H9 (cell line): ENCODE measurements at regions not wholly inside any gene's neighbourhood (a gene's known extent, or its start where the extent isn't known, plus 50 kb on each side); places are given as distances from the start of the nearest gene placed in this dataset.
"Not testable (repeated sequence)": the region's sequence is repeated elsewhere in the genome, so short reads cannot be mapped to it uniquely, and the experiment has no call there.

Source experiments
- DNase-seq: peaks from one replicate; pipeline ENCODE4 v3.0.0-alpha.2; 2017
- H2AFZ ChIP-seq: one replicate; pipeline ENCODE4 v1.6.1; 2013; ENCODE audit warnings: mild to moderate bottlenecking, low read length, control low read depth, moderate library complexity
- H2AK5ac ChIP-seq: 2 replicates; pipeline ENCODE4 v1.6.1; 2013; ENCODE audit warnings: low read length, control low read depth, mixed read lengths; ENCODE audit not compliant: insufficient read length
- H2BK120ac ChIP-seq: one replicate; pipeline ENCODE4 v1.6.1; 2013; ENCODE audit warnings: low read depth, mild to moderate bottlenecking, low read length, control low read depth, inconsistent platforms; ENCODE audit not compliant: poor library complexity, severe bottlenecking
- H2BK12ac ChIP-seq: 2 replicates; pipeline ENCODE4 v1.6.1; 2013; ENCODE audit warnings: low read length, control low read depth, mixed read lengths, low read depth; ENCODE audit not compliant: insufficient read length
- H2BK15ac ChIP-seq: 2 replicates; pipeline ENCODE4 v1.6.1; 2013; ENCODE audit warnings: low read depth, low read length, control low read depth
- H2BK20ac ChIP-seq: one replicate; pipeline ENCODE4 v1.6.1; 2013; ENCODE audit warnings: low read depth, mild to moderate bottlenecking, low read length, control low read depth, inconsistent platforms; ENCODE audit not compliant: poor library complexity, severe bottlenecking
- H2BK5ac ChIP-seq: 2 replicates; pipeline ENCODE4 v1.6.1; 2013; ENCODE audit warnings: low read length, control low read depth, mixed read lengths; ENCODE audit not compliant: insufficient read length
- H3K14ac ChIP-seq: 2 replicates; pipeline ENCODE4 v1.6.1; 2013; ENCODE audit warnings: low read length, control low read depth; ENCODE audit not compliant: insufficient read depth
- H3K18ac ChIP-seq: 2 replicates; pipeline ENCODE4 v1.6.1; 2013; ENCODE audit warnings: low read depth, mild to moderate bottlenecking, mixed read lengths, low read length, control low read depth; ENCODE audit not compliant: insufficient read length
- H3K23ac ChIP-seq: 2 replicates; pipeline ENCODE4 v1.6.1; 2013; ENCODE audit warnings: low read length, control low read depth, mixed read lengths, low read depth; ENCODE audit not compliant: insufficient read length
- H3K23me2 ChIP-seq: 2 replicates; pipeline ENCODE4 v1.6.1; 2013; ENCODE audit warnings: low read depth, mild to moderate bottlenecking, mixed read lengths, low read length, control low read depth; ENCODE audit not compliant: insufficient read length, poor library complexity, severe bottlenecking
- H3K27ac ChIP-seq: 2 replicates; pipeline ENCODE4 v1.5.1; 2013; ENCODE audit warnings: low read length, control low read depth, mixed read lengths, low read depth; ENCODE audit not compliant: insufficient read length
- H3K27me3 ChIP-seq: 2 replicates; pipeline ENCODE4 v1.6.1; 2013; ENCODE audit warnings: low read length, control low read depth, inconsistent platforms; ENCODE audit not compliant: insufficient read depth
- H3K4ac ChIP-seq: 2 replicates; pipeline ENCODE4 v1.6.1; 2013; ENCODE audit warnings: low read depth, mild to moderate bottlenecking, control low read depth, inconsistent platforms, low read length, moderate library complexity
- H3K4me1 ChIP-seq: 2 replicates; pipeline ENCODE4 v1.6.1; 2013; ENCODE audit warnings: low read length, control low read depth, inconsistent platforms; ENCODE audit not compliant: insufficient read depth
- H3K4me2 ChIP-seq: 2 replicates; pipeline ENCODE4 v1.6.1; 2013; ENCODE audit warnings: low read length, control low read depth, mixed read lengths; ENCODE audit not compliant: insufficient read length, insufficient read depth
- H3K56ac ChIP-seq: 2 replicates; pipeline ENCODE4 v1.6.1; 2013; ENCODE audit warnings: low read depth, mild to moderate bottlenecking, mixed read lengths, low read length, control low read depth; ENCODE audit not compliant: insufficient read length
- H3K79me1 ChIP-seq: 2 replicates; pipeline ENCODE4 v1.6.1; 2013; ENCODE audit warnings: low read depth, mild to moderate bottlenecking, moderate library complexity, low read length, control low read depth, inconsistent platforms; ENCODE audit not compliant: insufficient read depth, poor library complexity, severe bottlenecking
- H3K79me2 ChIP-seq: 2 replicates; pipeline ENCODE4 v1.6.1; 2013; ENCODE audit warnings: low read length, control low read depth, inconsistent platforms; ENCODE audit not compliant: insufficient read depth
- H3K9ac ChIP-seq: 2 replicates; pipeline ENCODE4 v1.6.1; 2013; ENCODE audit warnings: low read length, control low read depth, mixed read lengths; ENCODE audit not compliant: insufficient read length; ENCODE audit errors: extremely low read depth
- H3K9me3 ChIP-seq: one replicate; pipeline ENCODE4 v1.6.1; 2013; ENCODE audit warnings: low read depth, low read length, inconsistent platforms; ENCODE audit not compliant: control insufficient read depth
- H3T11ph ChIP-seq: one replicate; pipeline ENCODE4 v1.6.1; 2013; ENCODE audit warnings: mild to moderate bottlenecking, low read length, control low read depth, inconsistent platforms
- H4K20me1 ChIP-seq: one replicate; pipeline ENCODE4 v1.6.1; 2013; ENCODE audit not compliant: control insufficient read depth, insufficient read length, insufficient read depth
- H4K5ac ChIP-seq: 2 replicates; pipeline ENCODE4 v1.6.1; 2013; ENCODE audit warnings: low read depth, mild to moderate bottlenecking, mixed read lengths, low read length, control low read depth; ENCODE audit not compliant: insufficient read length
- H4K8ac ChIP-seq: replicated peaks from 2 replicates; pipeline ENCODE4 v1.6.1; 2013; ENCODE audit warnings: low read length, control low read depth, mixed read lengths, low read depth; ENCODE audit not compliant: insufficient read length
- H4K91ac ChIP-seq: 2 replicates; pipeline ENCODE4 v1.6.1; 2013; ENCODE audit warnings: low read depth, mild to moderate bottlenecking, moderate library complexity, mixed read lengths, low read length, control low read depth; ENCODE audit not compliant: insufficient read length
- H3K27ac Mint-ChIP-seq, 3 experiments: 2 replicates in 2 of 3; 3 replicates in 1 of 3; pipeline ENCODE4 v1.8.0; 2020 to 2021; ENCODE audit warnings: mixed read lengths in 3 of 3, mild to moderate bottlenecking in 1 of 3, moderate library complexity in 1 of 3
- H3K27me3 Mint-ChIP-seq: 2 replicates; pipeline ENCODE4 v1.8.0; 2021; ENCODE audit warnings: low read depth, mild to moderate bottlenecking, moderate library complexity, mixed read lengths
- H3K36me3 Mint-ChIP-seq, 3 experiments: 2 replicates in 2 of 3; 3 replicates in 1 of 3; pipeline ENCODE4 v1.8.0; 2020 to 2021; ENCODE audit warnings: low read depth in 3 of 3, mixed read lengths in 3 of 3; ENCODE audit not compliant: insufficient read depth in 1 of 3
- H3K4me1 Mint-ChIP-seq, 2 experiments: 2 replicates each; pipeline ENCODE4 v1.8.0; 2020; ENCODE audit warnings: mixed read lengths in 2 of 2
- H3K4me3 Mint-ChIP-seq, 2 experiments: 2 replicates in 1 of 2; 3 replicates in 1 of 2; pipeline ENCODE4 v1.8.0; 2020 to 2021; ENCODE audit warnings: mild to moderate bottlenecking in 2 of 2, mixed read lengths in 2 of 2, moderate library complexity in 1 of 2
- H3K9me3 Mint-ChIP-seq, 2 experiments: 2 replicates in 1 of 2; 3 replicates in 1 of 2; pipeline ENCODE4 v1.8.0; 2020; ENCODE audit warnings: mild to moderate bottlenecking in 2 of 2, mixed read lengths in 2 of 2, moderate library complexity in 1 of 2
- WGBS: extraction: QIAGEN DNeasy Blood & Tissue Kit; methylation state at CpG from one replicate; pipeline ENCODE4 v1.1.7; 2013; ENCODE audit warnings: missing lambda C conversion rate, low lambda C conversion rate, mixed read lengths; ENCODE audit not compliant: insufficient read length; ENCODE audit errors: extremely low coverage; 5-methylcytosine and 5-hydroxymethylcytosine counted together

GRCh38 chr18:14447715-14448114, 95.7 kb downstream of the POTEC start:
- not testable (repeated sequence) for H4K91ac ChIP-seq, H3K27ac Mint-ChIP-seq, H3K4me2 ChIP-seq, H3K18ac ChIP-seq, H2BK5ac ChIP-seq, H2BK20ac ChIP-seq, H2BK120ac ChIP-seq, H3K27ac ChIP-seq, H4K20me1 ChIP-seq, H3K27me3 Mint-ChIP-seq, H3K14ac ChIP-seq, H3K9ac ChIP-seq, H3K4me1 ChIP-seq, H3K4me1 Mint-ChIP-seq, H3K79me1 ChIP-seq, H4K8ac ChIP-seq, H4K5ac ChIP-seq, H3K4ac ChIP-seq, H2BK12ac ChIP-seq, H2BK15ac ChIP-seq, H2AK5ac ChIP-seq, H3T11ph ChIP-seq, H2AFZ ChIP-seq, DNase-seq, H3K79me2 ChIP-seq, H3K4me3 Mint-ChIP-seq, H3K56ac ChIP-seq, H3K23me2 ChIP-seq, H3K27me3 ChIP-seq, H3K23ac ChIP-seq
- Mint-ChIP-seq H3K9me3 (peaks cover 36 to 40% of the 10 kb centered on the region in 2 experiments), H3K36me3 (peaks cover 4 to 11% (median 5%) of the 10 kb centered on the region in 3 experiments; a peak in 6 of 7 replicates)
- WGBS: no CpG with 5 or more reads among the region's 4 CpGs
- peaks cover 14% of the 10 kb centered on the region for H3K9me3 ChIP-seq

GRCh38 chr18:14435460-14435859, 107.9 kb downstream of the POTEC start:
- H3K56ac ChIP-seq, H3K18ac ChIP-seq, H3K4ac ChIP-seq, H3K9me3 ChIP-seq, H3K79me2 ChIP-seq, H3K23ac ChIP-seq, H2BK5ac ChIP-seq, H4K91ac ChIP-seq, H3K4me3 Mint-ChIP-seq, H3K27me3 Mint-ChIP-seq, H3K23me2 ChIP-seq, H2BK12ac ChIP-seq, H4K8ac ChIP-seq, H3K4me1 Mint-ChIP-seq, H2AFZ ChIP-seq, H3K79me1 ChIP-seq, H2BK20ac ChIP-seq, H4K5ac ChIP-seq, H3K27ac ChIP-seq, H3K9ac ChIP-seq, H2BK120ac ChIP-seq, H4K20me1 ChIP-seq, H3K27me3 ChIP-seq, H2BK15ac ChIP-seq, H3K36me3 Mint-ChIP-seq, H3K27ac Mint-ChIP-seq, H3T11ph ChIP-seq, DNase-seq, H3K14ac ChIP-seq, H3K4me2 ChIP-seq, H2AK5ac ChIP-seq, H3K4me1 ChIP-seq: not testable (repeated sequence)
- WGBS: no CpG with 5 or more reads among the region's 4 CpGs
- peaks cover 42 to 55% of the 10 kb centered on the region in 2 experiments for H3K9me3 Mint-ChIP-seq
